ENCODE measurements at regions not wholly inside any gene's neighbourhood (a gene's known extent, or its start where the extent isn't known, plus 50 kb on each side); places are given as distances from the start of the nearest gene placed in this dataset.

DNA sequence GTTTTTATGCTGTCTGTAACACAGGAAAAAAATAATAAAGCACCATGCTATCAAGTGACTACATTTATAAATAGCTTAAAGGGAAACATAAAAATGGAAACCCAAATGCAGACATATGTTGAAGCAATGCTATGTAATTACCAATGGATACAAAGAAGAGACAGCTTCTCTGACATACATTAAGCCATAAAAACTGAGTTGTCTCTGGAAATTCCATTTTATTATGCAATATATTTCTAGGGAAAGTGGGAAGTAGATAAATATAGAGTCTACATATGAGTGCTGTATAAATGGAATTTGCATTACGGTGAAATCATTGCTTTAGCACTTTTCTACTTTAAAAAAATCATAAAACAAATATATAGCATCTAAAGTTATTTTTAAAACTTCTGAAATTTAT, 135.2 kb upstream of the COL11A1 start:
- Histone ChIP-seq H3K27me3 (ENCODE audit: control insufficient read depth in 2 of 2, insufficient read depth in 2 of 2, low read length in 2 of 2) (no peaks in the 10 kb centered on the region), H3K36me3 (ENCODE audit: control insufficient read depth in 2 of 3, insufficient read depth in 3 of 3, low read length in 3 of 3) (no peaks in the 10 kb centered on the region), H3K4me3 (ENCODE audit: low read length) (no peak overlapping the region), H3K9me3 (ENCODE audit: control insufficient read depth in 2 of 3, low read length in 3 of 3) (no peaks in the 10 kb centered on the region), H3K4me1 (ENCODE audit: control insufficient read depth in 2 of 2, insufficient read depth in 2 of 2, low read length in 2 of 2) (no peaks in the 10 kb centered on the region), H3K27ac (ENCODE audit: low read depth, low read length) (no peak overlapping the region)
- no peak for ATAC-seq
- Mint-ChIP-seq H3K9me3 (peaks cover 0 to 6% (median 0%) of the 10 kb centered on the region in 11 donors), H3K36me3 (no peaks in the 10 kb centered on the region), H3K27ac (no peak overlapping the region), H3K4me1 (no peaks in the 10 kb centered on the region), H3K27me3 (no peaks in the 10 kb centered on the region), H3K4me3 (no peak overlapping the region)
- intact Hi-C loops (cut with micrococcal nuclease) = no loop called here
- ChIA-PET CTCF (no interaction called here), POLR2A (no interaction called here)
- DNase-seq = no peak

DNA sequence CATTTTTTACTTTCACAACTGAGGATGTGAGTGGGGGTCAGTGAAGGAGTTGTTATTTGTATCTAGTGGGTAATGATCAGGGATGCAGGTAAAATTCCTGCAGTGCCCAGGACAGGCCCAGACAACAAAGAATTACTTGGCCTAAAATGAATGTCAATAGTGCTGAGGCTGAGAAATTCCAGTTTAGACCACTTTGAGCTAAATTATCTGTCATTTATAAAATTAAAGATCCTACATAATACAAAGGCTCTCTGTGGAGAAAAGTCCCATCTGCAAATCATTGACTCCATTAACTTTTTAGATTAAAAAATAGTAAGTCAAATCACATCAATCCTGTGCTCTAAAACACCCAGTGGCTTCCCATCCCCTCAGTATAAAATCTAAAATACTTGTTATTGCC, 130.7 kb upstream of the COL11A1 start:
- Histone ChIP-seq H3K36me3 (ENCODE audit: control insufficient read depth in 2 of 3, insufficient read depth in 3 of 3, low read length in 3 of 3) (no peaks in the 10 kb centered on the region), H3K27me3 (ENCODE audit: control insufficient read depth in 2 of 2, insufficient read depth in 2 of 2, low read length in 2 of 2) (no peaks in the 10 kb centered on the region), H3K27ac (ENCODE audit: low read depth, low read length) (no peak overlapping the region), H3K9me3 (ENCODE audit: control insufficient read depth in 2 of 3, low read length in 3 of 3) (no peaks in the 10 kb centered on the region), H3K4me3 (ENCODE audit: low read length) (no peak overlapping the region), H3K4me1 (ENCODE audit: control insufficient read depth in 2 of 2, insufficient read depth in 2 of 2, low read length in 2 of 2) (no peaks in the 10 kb centered on the region)
- peaks cover 0 to 10% (median 0%) of the 10 kb centered on the region in 11 donors for H3K9me3 Mint-ChIP-seq
- no peak for ATAC-seq
- H3K27me3 Mint-ChIP-seq = no peaks in the 10 kb centered on the region
- H3K4me3 Mint-ChIP-seq = no peak overlapping the region
- ChIA-PET CTCF (no interaction called here), POLR2A (no interaction called here)
- no peak overlapping the region for H3K27ac Mint-ChIP-seq
- no peaks in the 10 kb centered on the region for H3K4me1 Mint-ChIP-seq
- H3K36me3 Mint-ChIP-seq = peaks cover 0 to 4% (median 0%) of the 10 kb centered on the region in 5 donors
- intact Hi-C loops (cut with micrococcal nuclease) = no loop called here
- no peak for DNase-seq

DNA sequence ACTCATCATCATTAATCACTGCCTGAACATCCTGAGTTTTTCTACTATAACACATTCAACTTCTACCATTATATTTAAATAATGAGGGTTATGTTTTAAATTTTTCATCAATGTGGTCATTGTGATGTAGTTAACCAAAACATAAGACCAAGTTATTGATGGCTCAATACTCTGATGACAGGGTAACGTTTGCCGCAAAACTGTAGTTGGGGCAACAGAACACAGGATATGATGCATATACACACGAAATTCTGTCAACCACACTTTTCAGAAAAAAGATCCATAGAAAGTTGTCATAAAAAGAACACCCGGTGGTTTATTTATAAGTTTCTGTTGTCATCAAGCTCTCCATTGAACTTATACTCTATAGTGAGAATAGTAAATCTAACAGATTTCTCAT, 121.7 kb upstream of the COL11A1 start:
- DNase-seq = no peak
- H3K36me3 ChIP-seq (ENCODE audit: control insufficient read depth in 2 of 3, insufficient read depth in 3 of 3, low read length in 3 of 3) = no peaks in the 10 kb centered on the region
- intact Hi-C loops (cut with micrococcal nuclease) = no loop called here
- ChIA-PET CTCF (no interaction called here), POLR2A (no interaction called here)
- H3K27me3 Mint-ChIP-seq = no peaks in the 10 kb centered on the region
- no peaks in the 10 kb centered on the region for H3K4me1 ChIP-seq (ENCODE audit: control insufficient read depth in 2 of 2, insufficient read depth in 2 of 2, low read length in 2 of 2)
- H3K9me3 ChIP-seq (ENCODE audit: control insufficient read depth in 2 of 3, low read length in 3 of 3) = no peaks in the 10 kb centered on the region
- no peaks in the 10 kb centered on the region for H3K36me3 Mint-ChIP-seq
- no peak overlapping the region for H3K4me3 ChIP-seq (ENCODE audit: low read length)
- H3K27ac Mint-ChIP-seq = no peak overlapping the region
- no peaks in the 10 kb centered on the region for H3K27me3 ChIP-seq (ENCODE audit: control insufficient read depth in 2 of 2, insufficient read depth in 2 of 2, low read length in 2 of 2)
- ATAC-seq = no peak
- H3K4me3 Mint-ChIP-seq = no peak overlapping the region
- H3K27ac ChIP-seq (ENCODE audit: low read depth, low read length) = no peak overlapping the region
- H3K9me3 Mint-ChIP-seq = peaks cover 0 to 3% (median 0%) of the 10 kb centered on the region in 11 donors
- no peaks in the 10 kb centered on the region for H3K4me1 Mint-ChIP-seq

DNA sequence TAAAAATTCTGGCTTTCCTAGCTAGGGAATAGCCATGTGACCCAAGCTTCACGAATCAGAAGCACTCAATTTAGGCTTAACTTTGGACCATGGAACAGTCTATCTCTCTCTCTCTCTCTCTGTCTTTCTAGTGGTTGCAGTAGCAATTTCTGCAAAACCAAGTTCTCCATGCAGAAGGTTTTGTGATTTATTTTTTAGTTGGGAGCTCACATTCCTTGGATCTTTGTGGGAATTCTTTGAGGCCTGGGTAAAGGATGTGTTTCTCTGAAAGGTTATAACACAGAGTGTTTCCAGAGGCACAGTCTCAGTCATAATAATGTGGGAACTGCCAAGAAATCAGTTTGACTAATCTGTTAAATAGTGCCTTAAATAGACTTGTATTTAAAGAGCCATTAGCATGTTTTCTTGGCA, 112.3 kb upstream of the COL11A1 start:
- DNase-seq = no peak
- no peaks in the 10 kb centered on the region for H3K36me3 ChIP-seq (ENCODE audit: control insufficient read depth in 2 of 3, insufficient read depth in 3 of 3, low read length in 3 of 3)
- H3K4me3 ChIP-seq (ENCODE audit: low read length) = no peak overlapping the region
- Mint-ChIP-seq H3K4me1 (no peaks in the 10 kb centered on the region), H3K36me3 (no peaks in the 10 kb centered on the region), H3K4me3 (no peak overlapping the region), H3K27ac (no peak overlapping the region), H3K27me3 (no peaks in the 10 kb centered on the region), H3K9me3 (peaks cover 0 to 7% (median 0%) of the 10 kb centered on the region in 11 donors)
- ChIA-PET CTCF (no interaction called here), POLR2A (no interaction called here)
- no peak for ATAC-seq
- no peaks in the 10 kb centered on the region for H3K9me3 ChIP-seq (ENCODE audit: control insufficient read depth in 2 of 3, low read length in 3 of 3)
- no peak overlapping the region for H3K27ac ChIP-seq (ENCODE audit: low read depth, low read length)
- no peaks in the 10 kb centered on the region for H3K4me1 ChIP-seq (ENCODE audit: control insufficient read depth in 2 of 2, insufficient read depth in 2 of 2, low read length in 2 of 2)
- no peaks in the 10 kb centered on the region for H3K27me3 ChIP-seq (ENCODE audit: control insufficient read depth in 2 of 2, insufficient read depth in 2 of 2, low read length in 2 of 2)
- intact Hi-C loops (cut with micrococcal nuclease) = no loop called here

DNA sequence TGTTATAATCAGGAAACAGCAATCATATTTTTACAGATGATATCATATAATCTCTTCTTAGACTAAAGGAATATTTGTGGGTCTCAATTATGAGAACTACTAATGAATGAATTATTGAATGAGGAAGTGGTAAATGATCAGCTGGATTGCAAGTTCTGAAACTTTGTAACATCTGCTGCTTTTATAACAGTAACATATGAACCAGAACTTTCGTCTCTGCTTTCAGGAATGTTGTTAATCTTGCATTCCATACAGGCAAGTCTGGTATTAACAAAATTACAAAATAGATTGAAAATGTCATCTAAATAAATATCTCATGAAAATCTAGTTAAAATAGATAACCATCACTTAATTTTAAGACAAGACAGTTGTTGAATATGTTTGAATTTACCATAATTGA, 110.5 kb upstream of the COL11A1 start:
- Mint-ChIP-seq H3K36me3 (no peaks in the 10 kb centered on the region), H3K27me3 (no peaks in the 10 kb centered on the region), H3K4me3 (no peak overlapping the region), H3K9me3 (peaks cover 0 to 5% (median 0%) of the 10 kb centered on the region in 11 donors), H3K27ac (no peak overlapping the region), H3K4me1 (no peaks in the 10 kb centered on the region)
- Histone ChIP-seq H3K36me3 (ENCODE audit: control insufficient read depth in 2 of 3, insufficient read depth in 3 of 3, low read length in 3 of 3) (no peaks in the 10 kb centered on the region), H3K4me3 (ENCODE audit: low read length) (no peak overlapping the region), H3K27ac (ENCODE audit: low read depth, low read length) (no peak overlapping the region), H3K4me1 (ENCODE audit: control insufficient read depth in 2 of 2, insufficient read depth in 2 of 2, low read length in 2 of 2) (no peaks in the 10 kb centered on the region), H3K27me3 (ENCODE audit: control insufficient read depth in 2 of 2, insufficient read depth in 2 of 2, low read length in 2 of 2) (no peaks in the 10 kb centered on the region), H3K9me3 (ENCODE audit: control insufficient read depth in 2 of 3, low read length in 3 of 3) (no peaks in the 10 kb centered on the region)
- CTCF ChIA-PET = no interaction called here
- intact Hi-C loops (cut with micrococcal nuclease) = no loop called here
- DNase-seq (no peak), ATAC-seq (no peak)
- POLR2A ChIA-PET = no interaction called here

DNA sequence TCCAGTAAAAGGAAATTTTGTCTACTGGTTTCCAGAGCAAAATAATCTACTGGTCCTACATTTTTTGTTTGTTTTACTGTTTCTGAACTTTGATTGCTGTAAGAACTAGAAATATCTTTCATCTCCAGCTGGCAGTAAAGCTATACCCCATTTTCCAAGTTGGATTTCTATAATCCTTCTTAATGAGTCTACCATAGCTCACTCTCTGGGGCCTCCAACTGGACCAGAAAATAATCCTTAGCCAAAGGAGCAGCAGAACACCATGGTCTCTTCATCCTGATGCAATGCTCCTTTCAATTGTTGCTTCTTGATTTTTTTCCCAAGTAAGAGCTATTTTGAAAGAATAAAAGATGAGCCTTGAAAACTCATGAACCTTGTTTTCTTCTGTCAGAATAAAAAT, 110.0 kb upstream of the COL11A1 start:
- Histone ChIP-seq H3K4me1 (ENCODE audit: control insufficient read depth in 2 of 2, insufficient read depth in 2 of 2, low read length in 2 of 2) (no peaks in the 10 kb centered on the region), H3K27ac (ENCODE audit: low read depth, low read length) (no peak overlapping the region), H3K27me3 (ENCODE audit: control insufficient read depth in 2 of 2, insufficient read depth in 2 of 2, low read length in 2 of 2) (no peaks in the 10 kb centered on the region), H3K36me3 (ENCODE audit: control insufficient read depth in 2 of 3, insufficient read depth in 3 of 3, low read length in 3 of 3) (no peaks in the 10 kb centered on the region), H3K9me3 (ENCODE audit: control insufficient read depth in 2 of 3, low read length in 3 of 3) (no peaks in the 10 kb centered on the region), H3K4me3 (ENCODE audit: low read length) (no peak overlapping the region)
- intact Hi-C loops (cut with micrococcal nuclease) = no loop called here
- Mint-ChIP-seq H3K27ac (no peak overlapping the region), H3K27me3 (no peaks in the 10 kb centered on the region), H3K4me3 (no peak overlapping the region), H3K4me1 (no peaks in the 10 kb centered on the region), H3K36me3 (no peaks in the 10 kb centered on the region), H3K9me3 (peaks cover 0 to 5% (median 0%) of the 10 kb centered on the region in 11 donors)
- CTCF ChIA-PET = no interaction called here
- ATAC-seq = no peak
- DNase-seq = no peak
- POLR2A ChIA-PET = no interaction called here

DNA sequence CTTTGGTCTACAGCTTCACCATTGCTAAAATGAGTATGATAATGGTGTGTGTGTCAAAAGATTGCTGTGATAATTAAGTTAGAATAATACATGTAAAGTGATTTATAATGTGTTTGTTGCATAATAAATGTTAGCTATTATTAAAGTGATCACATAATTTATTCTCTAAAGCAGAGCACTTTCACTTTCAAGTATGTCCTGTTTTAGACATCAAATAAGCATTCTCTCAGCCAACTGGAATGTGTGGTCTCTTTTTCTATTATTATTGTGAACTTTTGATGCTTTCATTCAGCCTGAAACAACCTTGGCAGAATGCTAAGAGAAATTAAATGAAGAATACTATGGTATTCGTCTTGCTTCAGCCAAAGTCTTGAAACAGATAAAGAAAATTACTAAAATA, 102.8 kb upstream of the COL11A1 start:
- Histone ChIP-seq H3K9me3 (ENCODE audit: control insufficient read depth in 2 of 3, low read length in 3 of 3) (no peaks in the 10 kb centered on the region), H3K4me3 (ENCODE audit: low read length) (no peak overlapping the region), H3K36me3 (ENCODE audit: control insufficient read depth in 2 of 3, insufficient read depth in 3 of 3, low read length in 3 of 3) (no peaks in the 10 kb centered on the region), H3K27ac (ENCODE audit: low read depth, low read length) (no peak overlapping the region), H3K27me3 (ENCODE audit: control insufficient read depth in 2 of 2, insufficient read depth in 2 of 2, low read length in 2 of 2) (no peaks in the 10 kb centered on the region), H3K4me1 (ENCODE audit: control insufficient read depth in 2 of 2, insufficient read depth in 2 of 2, low read length in 2 of 2) (no peaks in the 10 kb centered on the region)
- POLR2A ChIA-PET = no interaction called here
- H3K27me3 Mint-ChIP-seq = no peaks in the 10 kb centered on the region
- intact Hi-C loops (cut with micrococcal nuclease) = no loop called here
- ATAC-seq (no peak), DNase-seq (no peak)
- H3K4me3 Mint-ChIP-seq = no peak overlapping the region
- no peaks in the 10 kb centered on the region for H3K4me1 Mint-ChIP-seq
- peaks cover 0 to 11% (median 0%) of the 10 kb centered on the region in 11 donors for H3K9me3 Mint-ChIP-seq
- no peaks in the 10 kb centered on the region for H3K36me3 Mint-ChIP-seq
- CTCF ChIA-PET = no interaction called here
- H3K27ac Mint-ChIP-seq = no peak overlapping the region
